ENCODE measurements at regions not wholly inside any gene's neighbourhood (a gene's known extent, or its start where the extent isn't known, plus 50 kb on each side); places are given as distances from the start of the nearest gene placed in this dataset.

GRCh38 chr14:101318271-101318670, 243.0 kb upstream of the DIO3 start:
- TF ChIP-seq CTCF (IDR thresholded peaks at IDR 0.05), result no peak
- TF ChIP-seq ZFX (IDR thresholded peaks at IDR 0.05; ENCODE audit: borderline replicate concordance), result no peak

All from 22Rv1 (cell line).